GM18951 (cell line): ENCODE measurements at regions not wholly inside any gene's neighbourhood (a gene's known extent, or its start where the extent isn't known, plus 50 kb on each side); places are given as distances from the start of the nearest gene placed in this dataset.

Experiments
- POLR2A ChIP-seq: IDR thresholded peaks from 4 replicates; pipeline ENCODE4 v1.6.1; 2011; ENCODE audit warnings: mild to moderate bottlenecking; ENCODE audit not compliant: insufficient read length, insufficient read depth; ENCODE audit errors: extremely low read depth
- in situ Hi-C: fragments of 300-500 bp; cut with MboI; formaldehyde crosslinking; loops from one replicate; pipeline ENCODE4 v1.12.0; 2022; ENCODE audit warnings: low sequenced_read_pairs, mixed read lengths, inconsistent platforms; ENCODE audit not compliant: unreplicated experiment

DNA sequence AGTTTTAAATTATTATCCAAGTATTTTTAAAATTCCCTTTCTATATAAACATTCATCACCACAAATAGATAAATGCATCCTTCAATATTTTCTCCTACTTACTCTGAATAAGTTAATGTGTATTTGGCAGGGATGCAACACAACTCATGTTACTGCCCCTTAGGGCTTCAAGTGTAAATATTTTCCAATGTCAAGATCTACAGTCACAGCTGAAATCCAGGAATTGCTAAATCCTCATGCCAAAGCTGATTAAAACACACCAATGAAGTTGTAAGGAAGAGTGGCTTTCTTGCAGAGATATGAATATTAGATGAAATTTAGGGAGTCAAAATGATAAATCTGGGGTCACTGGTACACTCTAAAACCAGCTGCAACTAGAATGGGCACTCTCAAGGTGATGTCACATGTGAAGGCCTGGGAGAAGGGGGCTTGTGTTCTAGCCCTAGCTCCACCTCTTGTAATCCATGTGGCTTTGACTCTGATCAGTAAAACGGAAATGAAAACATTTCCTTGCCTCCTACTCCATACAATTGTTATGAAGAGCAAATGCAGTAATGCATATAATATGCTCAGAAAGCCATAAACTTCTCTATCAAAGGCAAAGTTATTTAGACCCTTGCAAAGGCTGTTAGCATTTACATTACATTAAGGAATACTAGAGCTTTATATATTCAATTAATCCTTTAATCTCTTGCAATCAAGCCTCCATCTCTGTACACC lies 228.1 kb upstream of the NFE2L3 start:
- TF ChIP-seq POLR2A, result no peak
- in situ Hi-C loops, result no loop called here

- in situ Hi-C loops, result no loop called here
- no peak for TF ChIP-seq POLR2A
Observed at GRCh38 chr7:25926009-25926408, 226.0 kb upstream of the NFE2L3 start.

- no peak for TF ChIP-seq POLR2A
- in situ Hi-C loops, result no loop called here
Observed at GRCh38 chr7:25926451-25926850, 225.5 kb upstream of the NFE2L3 start.

DNA sequence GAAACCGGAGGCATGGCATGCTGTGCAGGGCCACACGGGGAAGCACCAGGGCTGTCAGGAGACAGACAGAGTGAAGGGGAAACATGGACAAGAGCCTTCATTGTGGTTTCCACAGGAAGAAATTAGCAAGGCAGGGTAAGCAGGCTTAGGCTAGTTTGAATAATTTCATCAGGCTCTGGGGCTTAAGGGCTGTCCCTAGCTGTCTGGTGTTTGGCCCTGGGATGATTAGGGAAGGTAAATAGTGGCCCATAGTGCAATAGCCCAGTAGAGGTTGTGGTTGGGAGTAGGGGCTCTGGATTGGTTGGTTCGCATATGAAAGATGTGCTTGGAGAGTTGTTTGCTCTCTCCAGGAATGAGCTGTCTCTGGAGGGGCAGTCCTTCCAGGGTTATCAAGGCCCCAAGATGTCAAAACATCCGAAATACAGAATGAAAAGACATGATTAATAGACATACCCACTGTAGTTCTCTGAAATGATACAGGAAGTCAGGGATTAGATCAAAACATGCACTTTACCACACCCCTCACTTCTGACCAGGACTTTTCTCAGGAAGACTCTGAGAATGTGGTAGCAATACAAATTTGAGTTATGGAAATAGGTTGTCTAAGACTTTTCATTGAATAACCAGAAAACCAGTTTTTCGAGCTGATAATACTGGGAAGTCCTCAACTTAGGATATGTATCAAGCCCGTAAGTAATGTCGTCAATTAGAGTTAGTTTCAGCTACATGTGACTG lies 224.9 kb upstream of the NFE2L3 start:
- TF ChIP-seq POLR2A, result no peak
- in situ Hi-C loops, result no loop called here

GRCh38 chr7:25927626-25927978 lies 224.4 kb upstream of the NFE2L3 start:
- in situ Hi-C loops, result no loop called here
- TF ChIP-seq POLR2A, result no peak

DNA sequence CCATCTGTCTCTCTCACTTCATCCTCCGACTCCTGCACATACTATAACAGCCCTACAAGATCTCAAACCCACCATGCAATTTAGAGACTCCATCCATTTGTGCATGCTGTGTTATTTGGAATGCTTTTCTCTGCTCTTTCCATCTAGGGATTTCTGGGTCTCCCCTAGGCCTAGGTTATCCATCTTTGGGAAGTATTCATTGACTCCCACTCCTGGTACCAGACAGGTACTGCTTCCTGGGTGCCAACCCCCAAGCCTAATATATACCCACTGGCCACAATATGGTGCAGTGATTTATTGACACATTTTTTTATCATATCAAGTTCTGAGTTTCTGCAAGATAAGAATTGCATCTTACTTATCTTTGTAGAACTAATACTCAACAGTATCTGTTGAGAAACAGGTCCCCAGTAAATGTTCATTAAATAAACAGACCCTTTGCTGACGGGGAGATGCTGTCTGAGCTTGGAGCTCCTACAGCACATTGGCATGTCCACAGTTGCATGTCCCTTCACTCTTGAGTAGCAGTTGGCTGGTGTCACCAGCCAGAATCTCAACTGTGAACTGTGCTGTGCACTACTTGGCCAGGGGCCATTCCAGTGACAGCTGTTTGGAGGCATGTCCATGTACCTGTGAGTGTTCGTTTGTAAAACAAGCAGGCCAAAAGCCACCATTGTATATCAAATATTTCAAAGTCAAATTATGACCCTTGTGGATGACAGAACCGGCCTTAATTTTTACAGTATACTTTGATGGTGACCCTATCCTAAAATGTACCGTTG lies 223.3 kb upstream of the NFE2L3 start:
- TF ChIP-seq POLR2A, result no peak
- in situ Hi-C loops, result no loop called here

DNA sequence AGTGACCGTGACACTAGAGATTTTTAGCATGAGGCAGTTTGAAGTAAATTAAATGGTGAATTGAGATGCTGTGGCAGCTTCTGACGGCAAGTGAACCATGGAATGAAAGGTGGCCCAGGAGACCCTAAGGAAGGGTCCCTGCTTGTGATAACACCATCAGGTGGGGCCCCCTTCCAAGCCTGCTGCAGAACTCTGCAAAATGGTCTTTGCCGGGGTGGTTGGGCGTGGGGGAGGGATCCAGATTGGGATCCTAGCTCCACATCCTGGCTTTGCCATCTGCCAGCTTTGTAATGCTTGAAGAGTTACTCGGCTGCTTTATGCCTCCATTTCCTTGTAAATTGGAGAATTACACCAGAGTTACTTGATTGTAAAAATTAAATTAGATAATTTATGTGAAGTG lies 222.6 kb upstream of the NFE2L3 start:
- TF ChIP-seq POLR2A, result no peak
- in situ Hi-C loops, result no loop called here

DNA sequence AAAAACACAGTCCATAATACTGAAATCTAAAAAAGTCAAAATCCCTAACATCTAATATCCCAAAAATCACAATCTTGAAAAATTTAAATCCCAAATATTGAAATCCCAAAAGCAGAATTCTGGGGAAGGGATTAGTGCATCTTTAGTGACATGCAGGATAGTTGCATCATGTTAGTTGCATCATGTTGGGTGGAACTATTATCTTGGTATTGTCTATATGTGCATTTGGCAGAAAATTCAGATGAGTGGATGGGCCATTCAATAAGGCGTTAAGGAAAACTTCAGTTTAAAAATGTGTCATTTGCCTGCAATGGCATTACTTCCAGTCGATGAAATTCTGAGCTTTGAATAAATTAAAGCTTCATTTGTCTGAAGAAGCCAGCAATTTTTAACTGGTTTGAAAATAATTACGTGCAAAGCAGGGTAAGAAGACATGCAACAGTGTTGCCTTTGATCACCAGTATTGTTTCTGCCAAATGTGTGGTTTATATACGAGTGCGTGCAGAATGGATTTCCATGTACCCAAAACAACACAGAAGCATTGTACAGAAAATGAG lies 221.4 kb upstream of the NFE2L3 start:
- no peak for TF ChIP-seq POLR2A
- in situ Hi-C loops, result no loop called here

- TF ChIP-seq POLR2A, result no peak
- in situ Hi-C loops, result no loop called here
Observed at GRCh38 chr7:25931156-25931555, 220.8 kb upstream of the NFE2L3 start.

DNA sequence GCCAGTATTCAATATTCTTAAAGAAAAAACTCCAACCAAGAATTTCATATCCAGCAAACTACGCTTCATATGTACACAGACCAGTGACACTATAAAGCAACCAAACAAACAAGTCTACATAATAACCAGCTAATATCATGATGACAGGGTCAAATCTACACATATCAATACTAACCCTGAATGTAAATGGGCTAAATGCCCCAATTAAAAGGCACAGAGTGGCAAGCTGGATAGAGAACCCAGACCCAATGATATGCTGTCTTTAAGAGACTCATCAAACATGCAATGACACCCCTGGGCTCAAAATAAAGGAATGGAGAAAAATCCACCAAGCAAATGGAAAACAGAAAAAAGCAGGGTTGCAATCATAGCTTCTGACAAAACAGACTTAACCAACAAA lies 218.1 kb upstream of the NFE2L3 start:
- TF ChIP-seq POLR2A, result no peak
- in situ Hi-C loops, result no loop called here

DNA sequence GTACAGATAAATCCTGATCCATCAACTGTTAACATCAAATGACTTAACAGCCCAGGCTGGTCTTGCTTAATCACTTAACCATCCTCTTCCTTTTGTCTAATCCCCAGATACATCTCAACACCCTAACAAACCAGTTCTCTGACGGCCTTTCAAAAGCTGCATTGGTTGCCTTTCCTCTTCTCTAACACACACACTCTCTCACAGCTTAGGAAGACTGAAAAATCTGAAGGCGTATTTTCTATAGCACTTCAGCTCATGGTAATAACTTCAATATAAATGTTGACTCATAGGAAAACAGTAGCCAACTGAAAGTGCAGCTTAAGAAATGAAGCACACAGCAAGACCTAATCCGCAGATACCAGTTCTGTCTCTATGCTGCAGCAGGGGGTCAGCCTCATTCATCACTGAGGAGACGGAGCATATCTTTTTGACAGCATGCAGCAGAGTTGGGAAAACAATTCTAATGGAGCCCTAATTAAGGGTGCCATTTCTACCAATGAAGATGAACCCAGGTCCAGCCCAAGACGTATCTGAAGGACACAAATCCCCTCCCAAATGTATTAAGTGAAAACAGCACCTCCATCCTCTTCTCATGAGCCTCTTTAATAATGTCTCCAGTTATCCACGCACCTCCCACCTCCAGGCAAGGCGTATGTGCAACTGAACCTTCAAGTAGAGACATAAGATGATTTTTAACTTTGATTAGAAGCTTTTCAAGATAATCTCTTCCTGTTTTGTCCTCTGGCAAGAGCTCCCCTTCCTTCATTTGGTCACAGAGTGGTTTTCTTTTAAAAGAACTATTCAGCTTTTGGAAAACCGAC lies 211.7 kb upstream of the NFE2L3 start:
- no peak for TF ChIP-seq POLR2A
- in situ Hi-C loops, result no loop called here

- in situ Hi-C loops, result no loop called here
- TF ChIP-seq POLR2A, result no peak
Observed at GRCh38 chr7:25944777-25945515, 207.1 kb upstream of the NFE2L3 start.

DNA sequence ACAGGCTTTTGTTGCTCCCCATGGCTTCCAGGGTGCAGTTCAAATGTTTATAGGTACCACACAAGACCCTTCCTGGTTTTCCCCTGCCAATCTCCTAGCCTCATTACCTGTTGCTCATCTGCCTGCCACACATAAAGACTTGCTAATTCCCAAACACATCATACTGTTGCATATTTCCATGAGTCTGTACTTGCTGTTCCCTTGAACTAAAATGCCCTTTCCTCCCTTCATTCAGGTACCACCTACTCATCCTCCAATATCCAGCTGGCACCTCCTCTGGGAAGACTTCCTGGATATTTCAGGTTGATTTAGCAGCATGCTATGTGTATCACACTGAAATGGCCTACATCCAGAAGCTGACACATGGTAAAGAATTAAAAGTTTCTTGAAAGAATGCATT lies 206.4 kb upstream of the NFE2L3 start:
- in situ Hi-C loops, result no loop called here
- no peak for TF ChIP-seq POLR2A
